ENCODE measurements at regions not wholly inside any gene's neighbourhood (a gene's known extent, or its start where the extent isn't known, plus 50 kb on each side); places are given as distances from the start of the nearest gene placed in this dataset.

- TF ChIP-seq, protein P1, sequence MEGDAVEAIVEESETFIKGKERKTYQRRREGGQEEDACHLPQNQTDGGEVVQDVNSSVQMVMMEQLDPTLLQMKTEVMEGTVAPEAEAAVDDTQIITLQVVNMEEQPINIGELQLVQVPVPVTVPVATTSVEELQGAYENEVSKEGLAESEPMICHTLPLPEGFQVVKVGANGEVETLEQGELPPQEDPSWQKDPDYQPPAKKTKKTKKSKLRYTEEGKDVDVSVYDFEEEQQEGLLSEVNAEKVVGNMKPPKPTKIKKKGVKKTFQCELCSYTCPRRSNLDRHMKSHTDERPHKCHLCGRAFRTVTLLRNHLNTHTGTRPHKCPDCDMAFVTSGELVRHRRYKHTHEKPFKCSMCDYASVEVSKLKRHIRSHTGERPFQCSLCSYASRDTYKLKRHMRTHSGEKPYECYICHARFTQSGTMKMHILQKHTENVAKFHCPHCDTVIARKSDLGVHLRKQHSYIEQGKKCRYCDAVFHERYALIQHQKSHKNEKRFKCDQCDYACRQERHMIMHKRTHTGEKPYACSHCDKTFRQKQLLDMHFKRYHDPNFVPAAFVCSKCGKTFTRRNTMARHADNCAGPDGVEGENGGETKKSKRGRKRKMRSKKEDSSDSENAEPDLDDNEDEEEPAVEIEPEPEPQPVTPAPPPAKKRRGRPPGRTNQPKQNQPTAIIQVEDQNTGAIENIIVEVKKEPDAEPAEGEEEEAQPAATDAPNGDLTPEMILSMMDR (IDR thresholded peaks at IDR 0.05; ENCODE audit: low read length): no peak
- TF ChIP-seq EZH2 (IDR thresholded peaks at IDR 0.05; ENCODE audit: borderline replicate concordance, low read length): no peak
Measured at GRCh38 chr6:113004470-113005270, 657.5 kb downstream of the RFPL4B start.
